IMR-90 (cell line): ENCODE measurements at regions not wholly inside any gene's neighbourhood (a gene's known extent, or its start where the extent isn't known, plus 50 kb on each side); places are given as distances from the start of the nearest gene placed in this dataset.

ENCODE experiments used
- ATAC-seq: fragments of 200-7000 bp; cut with Tn5 transposase; 2 replicates; pipeline ENCODE4 v1.9.1; 2020; ENCODE audit warnings: low read depth, mild to moderate bottlenecking, moderate library complexity
- BruUV-seq: library from RNA; stranded (reverse); fragments of 400-500 nt; replicated peaks from 2 replicates; lab custom pipeline; 2021; lab: Mats Ljungman, UMichigan
- CTCF ChIA-PET: fragments of 300-600 bp; formaldehyde crosslinking; extraction: SDS; loops from one replicate; lab custom pipeline; 2021; ENCODE audit warnings: antibody characterized with exemption; lab: Yijun Ruan, JAX
- POLR2A ChIA-PET: fragments of 300-600 bp; sonication (Branson Sonifier 250); formaldehyde crosslinking; loops from one replicate; lab custom pipeline; 2022; ENCODE audit warnings: antibody characterized with exemption; ENCODE audit not compliant: unreplicated experiment; lab: Charles Lee
- DNase-seq: peaks from one replicate; pipeline ENCODE4 v3.0.0; 2013
- H2AFZ ChIP-seq: replicated peaks from 2 replicates; pipeline ENCODE3; 2013; ENCODE audit warnings: low read length, mild to moderate bottlenecking; ENCODE audit not compliant: poor library complexity
- H2AK5ac ChIP-seq: 2 replicates; pipeline ENCODE4 v1.6.1; 2013; ENCODE audit warnings: low read depth, low read length, inconsistent platforms
- H2AK9ac ChIP-seq: replicated peaks from 2 replicates; pipeline ENCODE3; 2013; ENCODE audit warnings: mild to moderate bottlenecking, low read depth, low read length, moderate library complexity; ENCODE audit not compliant: poor library complexity
- H2BK120ac ChIP-seq: 2 replicates; pipeline ENCODE4 v1.6.1; 2013; ENCODE audit warnings: low read depth, low read length, inconsistent platforms
- H2BK15ac ChIP-seq: 3 replicates; pipeline ENCODE4 v1.6.1; 2013; ENCODE audit warnings: low read depth, low read length, inconsistent platforms
- H2BK20ac ChIP-seq: 2 replicates; pipeline ENCODE4 v1.6.1; 2013; ENCODE audit warnings: low read depth, mild to moderate bottlenecking, inconsistent platforms, low read length, moderate library complexity
- H2BK5ac ChIP-seq: 2 replicates; pipeline ENCODE4 v1.6.1; 2013; ENCODE audit warnings: mild to moderate bottlenecking, low read depth, low read length, inconsistent platforms; ENCODE audit not compliant: poor library complexity, severe bottlenecking
- H3K14ac ChIP-seq: replicated peaks from 2 replicates; pipeline ENCODE4 v1.6.1; 2013; ENCODE audit warnings: low read depth, low read length, inconsistent platforms
- H3K18ac ChIP-seq: 2 replicates; pipeline ENCODE4 v1.6.1; 2013; ENCODE audit warnings: low read depth, low read length, control low read depth
- H3K23ac ChIP-seq: 2 replicates; pipeline ENCODE4 v1.6.1; 2013; ENCODE audit warnings: low read depth, low read length, inconsistent platforms
- H3K27ac ChIP-seq: 2 replicates; pipeline ENCODE4 v1.5.1; 2013; ENCODE audit warnings: mild to moderate bottlenecking, control low read depth, low read length; ENCODE audit not compliant: insufficient read depth
- H3K27me3 ChIP-seq: 2 replicates; pipeline ENCODE4 v1.6.1; 2013; ENCODE audit warnings: low read length; ENCODE audit not compliant: control insufficient read depth, insufficient read depth
- H3K36me3 ChIP-seq: 2 replicates; pipeline ENCODE4 v1.6.1; 2013; ENCODE audit warnings: low read length, mixed read lengths; ENCODE audit not compliant: control insufficient read depth, insufficient read depth
- H3K4ac ChIP-seq: 2 replicates; pipeline ENCODE4 v1.6.1; 2013; ENCODE audit warnings: low read depth, low read length, inconsistent platforms
- H3K4me1 ChIP-seq: 2 replicates; pipeline ENCODE4 v1.6.1; 2013; ENCODE audit warnings: low read length, mixed read lengths; ENCODE audit not compliant: control insufficient read depth, insufficient read depth
- H3K4me2 ChIP-seq: 2 replicates; pipeline ENCODE4 v1.6.1; 2013; ENCODE audit warnings: low read depth, mild to moderate bottlenecking, control low read depth, low read length, moderate library complexity
- H3K4me3 ChIP-seq: 2 replicates; pipeline ENCODE4 v1.5.1; 2013; ENCODE audit warnings: low read depth, mild to moderate bottlenecking, control low read depth, low read length, moderate library complexity; ENCODE audit not compliant: insufficient read depth
- H3K56ac ChIP-seq: 2 replicates; pipeline ENCODE4 v1.6.1; 2013; ENCODE audit warnings: low read length, inconsistent platforms; ENCODE audit not compliant: insufficient read depth; ENCODE audit errors: extremely low read depth
- H3K79me1 ChIP-seq, 2 experiments: 2 replicates each; pipeline ENCODE4 v1.6.1; 2013; ENCODE audit warnings: low read length in 2 of 2, inconsistent platforms in 1 of 2, low read depth in 1 of 2
- H3K9ac ChIP-seq: 2 replicates; pipeline ENCODE4 v1.6.1; 2013; ENCODE audit warnings: low read depth, low read length, control low read depth
- H3K9me1 ChIP-seq: 2 replicates; pipeline ENCODE4 v1.6.1; 2013; ENCODE audit warnings: low read length, inconsistent platforms; ENCODE audit not compliant: insufficient read depth
- H3K9me3 ChIP-seq: 2 replicates; pipeline ENCODE4 v1.6.1; 2013; ENCODE audit warnings: low read length; ENCODE audit not compliant: control insufficient read depth, insufficient read depth
- H4K20me1 ChIP-seq: 2 replicates; pipeline ENCODE4 v1.6.1; 2013; ENCODE audit warnings: low read length, inconsistent platforms; ENCODE audit not compliant: insufficient read depth
- H4K5ac ChIP-seq: 2 replicates; pipeline ENCODE4 v1.6.1; 2013; ENCODE audit warnings: mild to moderate bottlenecking, low read depth, low read length, control low read depth
- H4K8ac ChIP-seq, 2 experiments: 2 replicates each; pipeline ENCODE4 v1.6.1; 2013; ENCODE audit warnings: low read depth in 2 of 2, low read length in 2 of 2, control low read depth in 1 of 2, inconsistent platforms in 1 of 2
- H4K91ac ChIP-seq: 2 replicates; pipeline ENCODE4 v1.6.1; 2013; ENCODE audit warnings: low read depth, low read length, inconsistent platforms; ENCODE audit not compliant: insufficient read depth
- BHLHE40 ChIP-seq: fragments of 150-350 bp; IDR thresholded peaks from 2 replicates; pipeline ENCODE4 v1.6.1; 2016; ENCODE audit warnings: mild to moderate bottlenecking, low read depth, low read length
- CEBPB ChIP-seq: IDR thresholded peaks from 2 replicates; pipeline ENCODE4 v1.6.1; 2012; ENCODE audit warnings: low read depth, low read length, improper control_type of control experiment
- CHD1 ChIP-seq: IDR thresholded peaks from 2 replicates; pipeline ENCODE4 v1.6.1; 2012; ENCODE audit warnings: low read depth, low read length, improper control_type of control experiment
- CTCF ChIP-seq: conservative IDR thresholded peaks from 2 replicates; pipeline ENCODE4 v1.5.1; 2012; ENCODE audit warnings: mild to moderate bottlenecking, low read depth, low read length, improper control_type of control experiment
- ELK1 ChIP-seq: fragments of 150-350 bp; IDR thresholded peaks from 2 replicates; pipeline ENCODE4 v1.6.1; 2016; ENCODE audit warnings: low read depth, mild to moderate bottlenecking, low read length, moderate library complexity, borderline replicate concordance
- FOS ChIP-seq: fragments of 150-350 bp; IDR thresholded peaks from 2 replicates; pipeline ENCODE4 v1.6.1; 2016; ENCODE audit warnings: low read depth, low read length
- MAFK ChIP-seq: IDR thresholded peaks from 2 replicates; pipeline ENCODE4 v1.6.1; 2012; ENCODE audit warnings: low read depth, low read length, improper control_type of control experiment
- MAZ ChIP-seq: IDR thresholded peaks from 2 replicates; pipeline ENCODE4 v1.6.1; 2012; ENCODE audit warnings: low read depth, mild to moderate bottlenecking, low read length, improper control_type of control experiment, moderate library complexity, borderline replicate concordance
- MXI1 ChIP-seq: IDR thresholded peaks from 2 replicates; pipeline ENCODE4 v1.6.1; 2012; ENCODE audit warnings: low read depth, mild to moderate bottlenecking, low read length, moderate library complexity, borderline replicate concordance
- NFE2L2 ChIP-seq: fragments of 150-350 bp; IDR thresholded peaks from 2 replicates; pipeline ENCODE4 v1.6.1; 2016; ENCODE audit warnings: low read depth, mild to moderate bottlenecking, low read length
- POLR2A ChIP-seq: IDR thresholded peaks from 2 replicates; pipeline ENCODE4 v1.6.1; 2012; ENCODE audit warnings: mild to moderate bottlenecking, low read depth, low read length
- RAD21 ChIP-seq: IDR thresholded peaks from 2 replicates; pipeline ENCODE4 v1.6.1; 2012; ENCODE audit warnings: low read length, improper control_type of control experiment
- RCOR1 ChIP-seq: IDR thresholded peaks from 2 replicates; pipeline ENCODE4 v1.6.1; 2012; ENCODE audit warnings: mild to moderate bottlenecking, low read length, improper control_type of control experiment; ENCODE audit not compliant: insufficient replicate concordance
- RFX5 ChIP-seq: IDR thresholded peaks from 2 replicates; pipeline ENCODE4 v1.8.0; 2012; ENCODE audit warnings: low read depth, mild to moderate bottlenecking, low read length, moderate library complexity
- SMC3 ChIP-seq: fragments of 150-350 bp; IDR thresholded peaks from 2 replicates; pipeline ENCODE4 v1.6.1; 2016; ENCODE audit warnings: low read depth, mild to moderate bottlenecking, antibody characterized with exemption, low read length, moderate library complexity
- WGBS, 2 experiments: methylation state at CpG; one replicate each; pipeline versions ENCODE4 v1.1.5 to v1.1.7; 2013; ENCODE audit warnings: missing lambda C conversion rate in 2 of 2; ENCODE audit not compliant: insufficient read length in 1 of 2; ENCODE audit errors: extremely low coverage in 2 of 2; 5-methylcytosine and 5-hydroxymethylcytosine counted together
- dilution Hi-C: fragments of 300-500 bp; cut with HindIII; formaldehyde crosslinking; loops from one replicate; pipeline ENCODE4 v1.14.3; 2018; ENCODE audit warnings: low sequenced_read_pairs; ENCODE audit not compliant: unreplicated experiment
- in situ Hi-C: fragments of 300-500 bp; cut with MboI; formaldehyde crosslinking; loops from 3 replicates; pipeline ENCODE4 v1.14.3; 2019; ENCODE audit warnings: low sequenced_read_pairs, inconsistent platforms, mixed read lengths
- intact Hi-C: fragments of 100-400 bp; cut with micrococcal nuclease; formaldehyde crosslinking; loops from 2 replicates; pipeline ENCODE4 v1.10.0; 2022

- WGBS, 2 experiments, result 41% methylated on average over 2 of the region's 2 CpGs; no CpG with 5 or more reads in 1 of the 2 experiments
- H3K23ac ChIP-seq, result no peak overlapping the region
Measured at GRCh38 chrX:7730071-7730470, 112.9 kb upstream of the VCX start.

More at GRCh38 chrX:7730071-7730470, 112.9 kb upstream of the VCX start:
- Histone ChIP-seq H2BK15ac (no peak overlapping the region), H3K4me3 (no peak overlapping the region), H3K14ac (no peak overlapping the region), H3K18ac (no peak overlapping the region), H3K79me1 (no peaks in the 10 kb centered on the region), H4K91ac (no peak overlapping the region), H3K36me3 (no peaks in the 10 kb centered on the region), H3K27ac (no peak overlapping the region), H3K9ac (no peak overlapping the region), H3K56ac (no peak overlapping the region), H2AK5ac (no peak overlapping the region), H2BK20ac (no peak overlapping the region), H3K27me3 (no peaks in the 10 kb centered on the region), H2AFZ (no peak overlapping the region), H3K4me1 (no peaks in the 10 kb centered on the region), H2BK5ac (no peak overlapping the region), H4K5ac (no peak overlapping the region), H3K4me2 (no peak overlapping the region), H4K8ac (no peak overlapping the region), H3K9me3 (peaks cover 15% of the 10 kb centered on the region), H2AK9ac (no peak overlapping the region), H2BK120ac (no peak overlapping the region), H3K9me1 (no peaks in the 10 kb centered on the region), H4K20me1 (no peaks in the 10 kb centered on the region), H3K4ac (no peak overlapping the region)
- intact Hi-C loops (no loop called here), in situ Hi-C loops (no loop called here), dilution Hi-C loops (no loop called here)
- DNase-seq (no peak), ATAC-seq (no peak)
- ChIA-PET CTCF (no interaction called here), POLR2A (no interaction called here)
- BruUV-seq, result no TSS peak
- TF ChIP-seq CTCF (no peak), CHD1 (no peak), SMC3 (no peak), RCOR1 (no peak), NFE2L2 (no peak), MXI1 (no peak), POLR2A (no peak), ELK1 (no peak), FOS (no peak), RFX5 (no peak), BHLHE40 (no peak), MAZ (no peak), MAFK (no peak), CEBPB (no peak), RAD21 (no peak)
